ENCODE measurements at regions not wholly inside any gene's neighbourhood (a gene's known extent, or its start where the extent isn't known, plus 50 kb on each side); places are given as distances from the start of the nearest gene placed in this dataset.

DNA sequence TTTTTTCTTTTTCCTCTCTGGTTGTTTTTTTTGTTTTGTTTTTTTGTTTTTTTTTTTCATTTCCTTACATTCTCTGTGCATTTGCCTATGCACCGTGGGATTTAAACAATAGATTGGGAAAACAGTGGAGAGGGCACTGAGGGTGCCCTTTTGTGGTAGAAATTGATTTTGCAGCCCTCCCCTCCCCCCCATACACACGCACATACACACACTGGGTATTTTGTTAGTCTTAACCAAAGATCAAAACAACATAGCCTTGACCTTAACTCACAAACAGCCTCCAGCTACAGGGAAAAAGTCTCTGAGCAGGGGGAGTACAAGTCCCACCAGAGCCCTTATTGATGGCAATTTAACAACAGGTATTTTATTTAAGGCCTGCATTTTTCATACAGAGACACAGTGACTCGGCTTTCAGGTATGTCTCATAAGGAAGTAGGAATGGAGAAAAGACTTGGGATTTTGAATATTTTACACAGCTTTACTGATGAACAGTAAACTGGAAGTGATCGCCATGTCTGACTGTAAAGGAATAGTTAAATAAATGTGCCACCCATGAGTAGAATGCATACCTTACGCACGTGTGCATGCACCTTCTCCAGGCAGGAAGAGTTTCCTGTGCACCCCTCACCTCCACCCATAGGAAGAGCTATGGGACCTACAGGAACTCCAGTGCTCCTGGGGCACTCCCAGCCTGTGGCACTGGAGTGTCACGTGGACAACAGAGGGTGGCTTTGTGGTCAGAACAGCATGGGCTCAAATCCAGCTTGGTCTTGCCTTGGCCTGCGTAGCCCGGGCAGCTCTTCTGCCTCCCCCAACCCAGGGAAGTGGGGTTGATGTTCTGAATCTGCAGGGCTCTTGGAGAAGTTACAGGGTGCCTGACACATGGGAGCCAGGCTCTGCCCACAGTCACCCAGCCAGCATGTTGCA, 266.4 kb downstream of the ANAPC1 start:
- TF ChIP-seq, protein P1, sequence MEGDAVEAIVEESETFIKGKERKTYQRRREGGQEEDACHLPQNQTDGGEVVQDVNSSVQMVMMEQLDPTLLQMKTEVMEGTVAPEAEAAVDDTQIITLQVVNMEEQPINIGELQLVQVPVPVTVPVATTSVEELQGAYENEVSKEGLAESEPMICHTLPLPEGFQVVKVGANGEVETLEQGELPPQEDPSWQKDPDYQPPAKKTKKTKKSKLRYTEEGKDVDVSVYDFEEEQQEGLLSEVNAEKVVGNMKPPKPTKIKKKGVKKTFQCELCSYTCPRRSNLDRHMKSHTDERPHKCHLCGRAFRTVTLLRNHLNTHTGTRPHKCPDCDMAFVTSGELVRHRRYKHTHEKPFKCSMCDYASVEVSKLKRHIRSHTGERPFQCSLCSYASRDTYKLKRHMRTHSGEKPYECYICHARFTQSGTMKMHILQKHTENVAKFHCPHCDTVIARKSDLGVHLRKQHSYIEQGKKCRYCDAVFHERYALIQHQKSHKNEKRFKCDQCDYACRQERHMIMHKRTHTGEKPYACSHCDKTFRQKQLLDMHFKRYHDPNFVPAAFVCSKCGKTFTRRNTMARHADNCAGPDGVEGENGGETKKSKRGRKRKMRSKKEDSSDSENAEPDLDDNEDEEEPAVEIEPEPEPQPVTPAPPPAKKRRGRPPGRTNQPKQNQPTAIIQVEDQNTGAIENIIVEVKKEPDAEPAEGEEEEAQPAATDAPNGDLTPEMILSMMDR (IDR thresholded peaks at IDR 0.05 in 4 of 5, conservative IDR thresholded peaks at IDR 0.05 in 1 of 5) = no peak
- no peak for TF ChIP-seq POLR2A (IDR thresholded peaks at IDR 0.05)
